GM21381 (cell line): ENCODE measurements at regions not wholly inside any gene's neighbourhood (a gene's known extent, or its start where the extent isn't known, plus 50 kb on each side); places are given as distances from the start of the nearest gene placed in this dataset.

ENCODE experiments used
- ATAC-seq: cut with Tn5 transposase; IDR thresholded peaks from one replicate; pipeline ENCODE4 v1.9.1; 2021; ENCODE audit warnings: mild to moderate bottlenecking, moderate library complexity; ENCODE audit not compliant: unreplicated experiment

GRCh38 chr3:40848421-40848820, 323.7 kb downstream of the ZNF621 start:
- no peak for ATAC-seq

GRCh38 chr3:40850861-40851260, 326.1 kb downstream of the ZNF621 start:
- no peak for ATAC-seq

- no peak for ATAC-seq
Measured at GRCh38 chr3:40851836-40852235, 327.1 kb downstream of the ZNF621 start.

DNA sequence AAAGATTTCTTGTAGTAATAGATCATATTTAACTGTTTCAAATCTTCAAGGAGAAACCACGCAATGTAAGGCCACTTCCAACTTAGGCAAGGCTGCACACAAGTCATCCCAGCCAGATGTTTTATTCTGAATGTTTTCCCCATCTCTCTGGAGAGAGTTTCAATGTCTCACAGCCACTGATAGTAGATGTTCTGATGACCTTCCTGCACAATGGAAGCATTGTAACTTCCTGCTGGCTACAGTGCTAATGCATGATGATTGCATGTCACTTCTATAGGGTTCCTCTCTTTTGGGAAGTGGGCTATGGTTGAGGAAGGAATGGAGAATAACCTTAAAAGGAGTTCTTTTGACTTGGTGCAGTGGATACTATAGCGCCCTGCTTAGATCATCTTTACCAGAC, 328.0 kb downstream of the ZNF621 start:
- no peak for ATAC-seq

DNA sequence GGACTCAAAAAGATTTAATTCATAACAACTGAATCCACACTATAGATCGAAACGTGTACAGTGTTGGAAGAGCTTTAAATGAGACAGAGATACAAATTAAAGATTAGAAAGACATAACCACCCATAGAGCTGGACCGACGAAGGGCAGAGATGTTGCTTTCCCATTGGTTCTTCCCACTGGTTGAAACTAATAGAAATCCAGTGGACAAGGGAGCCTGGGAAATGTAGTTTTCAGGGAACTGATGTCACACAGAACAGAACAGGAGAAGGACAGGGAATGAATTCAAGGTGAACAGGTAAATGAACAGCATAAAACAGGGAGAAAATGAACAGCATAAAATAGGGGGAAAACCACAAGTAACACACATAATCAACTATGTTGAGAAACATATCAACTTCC, 328.7 kb downstream of the ZNF621 start:
- no peak for ATAC-seq

- no peak for ATAC-seq
Measured at GRCh38 chr3:40855871-40856270, 331.1 kb downstream of the ZNF621 start.

DNA sequence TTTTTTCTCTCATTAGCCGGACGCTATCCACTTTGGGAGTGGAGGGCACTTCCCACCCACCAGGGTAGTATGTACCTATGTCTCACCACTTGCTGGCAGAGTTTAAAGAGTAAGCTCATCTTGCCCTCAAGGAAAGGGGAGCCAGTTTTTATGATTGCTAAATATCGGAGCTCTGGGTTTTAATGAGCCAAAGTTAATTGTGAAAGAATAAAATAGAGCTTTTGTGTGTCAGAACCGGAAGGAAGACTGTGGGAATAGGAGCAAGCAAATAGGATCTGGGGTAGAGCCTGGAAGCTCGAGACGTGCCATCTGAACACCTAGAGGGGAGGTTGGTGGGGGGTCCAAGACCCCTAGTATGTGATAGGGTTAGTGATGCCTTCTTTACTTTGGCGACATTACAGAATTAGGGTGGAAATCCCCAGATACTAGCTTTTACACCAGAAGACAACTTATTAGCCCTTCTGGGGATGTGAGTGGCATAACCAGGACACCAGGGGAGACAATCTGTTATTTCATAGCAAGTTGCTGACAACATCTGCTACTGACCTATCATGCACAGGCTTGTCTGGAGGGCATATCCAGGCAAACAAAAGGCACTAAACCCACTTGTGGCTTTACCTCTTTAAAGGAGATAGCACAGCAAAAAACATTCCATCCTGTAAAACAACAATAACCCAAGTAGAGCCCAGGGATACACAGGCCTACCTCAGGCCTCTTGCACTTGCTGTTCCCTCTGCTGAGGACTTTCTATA, 333.8 kb downstream of the ZNF621 start:
- no peak for ATAC-seq

DNA sequence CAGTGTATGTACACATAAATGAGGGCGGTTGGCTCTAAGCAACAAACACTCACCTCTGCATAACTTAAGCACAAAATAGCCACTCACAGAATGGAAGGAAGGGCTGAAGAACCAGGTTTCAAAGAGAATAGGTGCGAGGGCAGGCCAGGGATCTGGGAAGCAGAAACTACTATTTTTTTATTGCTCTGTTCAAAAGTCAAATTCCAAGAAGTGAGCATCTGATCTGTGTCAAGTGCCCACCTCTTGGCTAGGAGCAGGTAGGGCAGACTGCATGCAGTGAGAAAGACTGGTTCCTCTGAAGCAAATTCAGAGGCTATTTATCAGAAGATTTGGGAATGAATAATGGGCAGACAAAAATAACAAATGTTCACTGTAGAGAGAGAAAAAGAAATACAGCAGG, 336.4 kb upstream of the CTNNB1 start:
- ATAC-seq = no peak

DNA sequence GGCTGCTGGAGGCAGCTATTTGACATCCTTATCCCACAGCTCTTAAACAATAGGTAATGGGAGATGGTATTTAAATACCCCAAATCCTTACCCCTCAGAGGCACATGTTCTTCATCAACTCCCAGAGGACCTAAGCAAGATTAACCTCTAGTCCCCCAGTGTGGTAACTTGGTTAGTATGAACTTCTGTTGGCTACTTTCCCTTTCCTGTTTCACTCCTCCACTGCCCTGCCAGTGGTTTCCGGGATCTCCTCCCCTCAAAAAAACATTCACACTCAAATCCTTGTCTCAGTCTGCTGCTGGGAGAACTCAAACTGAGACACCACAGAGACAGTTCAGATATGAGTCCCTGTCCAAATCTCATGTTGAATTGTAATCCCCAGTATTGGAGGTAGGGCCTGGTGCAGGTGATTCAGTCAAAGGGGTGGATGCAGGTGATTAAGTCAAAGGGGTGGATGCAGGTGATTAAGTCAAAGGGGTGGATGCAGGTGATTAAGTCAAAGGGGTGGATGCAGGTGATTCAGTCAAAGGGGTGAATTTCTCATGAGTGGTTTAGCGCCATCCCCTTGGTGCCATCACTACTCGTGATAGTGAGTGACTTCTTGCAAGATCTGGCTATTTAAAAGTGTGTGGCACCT, 335.0 kb upstream of the CTNNB1 start:
- no peak for ATAC-seq

DNA sequence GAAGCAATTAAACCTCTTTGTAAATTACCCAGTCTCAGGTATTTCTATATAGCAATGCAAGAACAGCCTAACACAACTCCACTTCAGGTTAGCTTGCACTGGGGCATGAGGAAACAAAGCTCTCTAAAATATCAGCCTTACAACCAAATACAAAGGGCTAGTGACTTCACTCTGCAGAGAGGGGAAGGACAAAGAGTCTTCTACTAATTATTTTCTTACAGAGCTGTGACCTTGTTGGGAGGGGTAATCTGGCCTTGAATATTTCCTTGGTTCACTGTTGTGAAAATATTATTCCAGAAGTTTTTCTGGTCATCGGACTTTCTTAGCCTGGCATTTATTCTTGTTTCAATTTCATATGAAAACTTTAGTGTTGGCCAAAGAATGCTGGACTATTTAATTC, 334.4 kb upstream of the CTNNB1 start:
- no peak for ATAC-seq

DNA sequence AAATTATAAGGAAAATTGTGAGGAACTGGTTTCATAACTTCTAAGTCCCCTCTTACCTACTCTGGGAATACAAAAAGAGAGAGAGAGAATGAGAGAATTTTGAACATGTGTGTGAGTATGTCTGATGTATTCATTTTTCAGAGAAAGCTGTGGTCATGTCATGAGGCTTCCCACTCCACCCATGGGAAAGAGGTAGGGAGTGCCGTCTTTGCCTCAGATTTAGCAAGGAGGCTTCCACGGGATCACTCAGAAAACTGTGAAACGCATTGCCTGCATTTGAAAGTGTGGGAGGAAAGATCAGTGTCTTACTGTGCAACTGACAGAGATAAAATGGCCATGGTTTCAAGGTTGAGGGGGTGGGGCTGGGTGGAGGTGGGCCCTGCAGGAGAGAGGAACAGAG, 331.5 kb upstream of the CTNNB1 start:
- no peak for ATAC-seq

- ATAC-seq = no peak
Measured at GRCh38 chr3:40869013-40869412, 330.3 kb upstream of the CTNNB1 start.

DNA sequence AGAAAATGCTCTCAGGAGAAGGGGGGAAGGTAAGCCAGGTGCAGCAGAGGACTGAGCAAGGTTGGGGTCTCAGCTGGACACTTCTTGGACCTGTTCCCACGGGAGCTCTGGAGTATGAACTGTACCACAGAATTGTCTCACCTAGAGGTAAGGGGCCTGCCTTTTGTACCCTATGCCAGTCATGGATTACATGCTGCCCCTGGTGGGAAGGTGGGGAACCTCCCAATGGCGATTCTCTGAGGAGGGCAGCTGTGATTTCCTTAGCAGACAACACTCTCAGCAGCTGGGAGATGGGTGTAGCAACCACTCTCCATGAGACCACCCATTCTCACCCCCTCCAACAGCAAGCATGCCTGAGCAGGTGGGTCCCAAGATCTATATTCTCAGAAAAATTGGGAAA, 329.4 kb upstream of the CTNNB1 start:
- no peak for ATAC-seq

DNA sequence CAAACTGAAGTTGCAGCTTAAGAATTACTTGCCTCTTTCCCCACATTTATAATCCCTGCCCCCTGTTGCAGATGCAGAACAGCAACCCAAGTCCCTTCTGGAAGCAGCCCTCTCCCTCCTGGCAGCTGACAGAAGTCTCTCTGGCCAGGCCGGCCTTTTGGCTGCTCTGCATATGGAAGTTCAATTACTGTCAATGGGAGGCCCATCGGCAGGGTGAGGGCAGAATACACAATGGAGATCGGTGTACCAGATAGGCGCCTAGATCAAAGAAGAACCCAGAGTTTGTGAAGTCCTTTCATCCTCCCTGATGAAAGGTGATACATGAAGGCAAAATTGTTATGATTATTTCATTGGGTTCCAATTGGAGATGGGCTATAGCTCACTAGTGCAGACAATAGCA, 327.9 kb upstream of the CTNNB1 start:
- ATAC-seq = no peak

DNA sequence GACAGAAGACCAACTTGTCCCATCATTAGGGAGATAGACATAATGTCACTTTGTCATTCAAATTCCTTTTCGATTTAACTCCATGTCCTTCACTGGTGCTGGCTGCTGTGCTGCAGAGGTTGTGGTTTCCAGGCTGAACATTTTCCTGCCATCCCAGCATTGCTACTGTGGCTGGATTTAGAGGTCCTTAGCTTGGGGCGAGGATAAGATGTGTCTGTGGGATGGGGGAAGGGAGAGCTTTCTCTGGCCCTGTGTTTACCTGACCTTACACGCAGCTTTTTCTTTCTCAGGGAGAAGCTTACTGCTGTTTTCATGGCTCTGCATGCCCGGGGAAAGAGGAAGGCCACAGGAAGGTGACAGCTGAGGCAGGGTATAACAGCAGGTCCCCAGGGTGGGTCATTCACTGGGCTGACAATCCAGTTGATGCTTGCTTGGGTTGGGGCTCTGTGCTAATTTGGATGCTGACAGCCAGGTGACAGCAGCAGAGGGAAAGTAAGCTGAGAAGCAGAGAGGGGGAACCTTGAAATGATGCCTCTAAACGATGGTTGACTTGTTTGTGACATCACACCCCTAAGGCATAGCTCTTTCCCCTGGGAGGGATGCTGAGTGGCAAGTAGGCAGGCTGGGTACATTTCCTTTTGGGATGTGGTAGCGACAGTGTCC, 326.9 kb upstream of the CTNNB1 start:
- no peak for ATAC-seq

- ATAC-seq = no peak
Measured at GRCh38 chr3:40873476-40873875, 325.8 kb upstream of the CTNNB1 start.

DNA sequence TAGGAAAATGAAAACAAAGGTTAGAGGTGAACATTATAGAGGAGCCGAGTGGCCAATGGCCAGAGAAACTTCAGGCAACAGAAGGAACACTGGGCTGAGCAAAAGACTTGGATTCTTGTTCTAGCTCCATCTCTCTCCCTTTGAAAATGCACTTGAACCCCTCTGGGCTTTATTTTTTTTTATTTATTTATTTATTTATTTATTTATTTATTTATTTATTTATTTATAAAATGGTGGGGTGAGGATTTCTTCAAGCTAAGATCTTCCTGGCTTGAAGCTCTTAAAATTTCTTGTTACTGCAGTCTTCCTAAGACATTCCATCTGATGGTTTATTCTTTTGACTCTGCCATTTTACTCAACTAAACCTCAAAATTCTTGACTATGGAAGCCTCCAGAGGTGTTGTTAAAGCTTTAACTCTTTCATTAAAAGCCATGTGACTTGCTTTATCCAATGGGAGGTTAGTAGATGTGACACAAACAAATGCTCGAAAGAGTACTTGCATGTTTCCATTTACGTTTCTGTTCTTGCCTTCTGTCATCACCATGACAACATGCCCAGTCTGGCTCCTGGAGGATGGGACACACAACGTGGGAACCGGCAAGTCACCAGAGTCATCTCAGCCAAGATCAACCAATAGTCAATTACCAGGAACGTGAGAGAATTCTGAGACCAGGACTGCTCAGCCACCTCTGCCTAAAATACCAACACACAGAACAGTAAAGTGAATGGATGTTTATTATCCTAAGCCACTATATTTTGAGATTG, 325.2 kb upstream of the CTNNB1 start:
- no peak for ATAC-seq

GRCh38 chr3:40875581-40875980, 323.7 kb upstream of the CTNNB1 start:
- no peak for ATAC-seq

DNA sequence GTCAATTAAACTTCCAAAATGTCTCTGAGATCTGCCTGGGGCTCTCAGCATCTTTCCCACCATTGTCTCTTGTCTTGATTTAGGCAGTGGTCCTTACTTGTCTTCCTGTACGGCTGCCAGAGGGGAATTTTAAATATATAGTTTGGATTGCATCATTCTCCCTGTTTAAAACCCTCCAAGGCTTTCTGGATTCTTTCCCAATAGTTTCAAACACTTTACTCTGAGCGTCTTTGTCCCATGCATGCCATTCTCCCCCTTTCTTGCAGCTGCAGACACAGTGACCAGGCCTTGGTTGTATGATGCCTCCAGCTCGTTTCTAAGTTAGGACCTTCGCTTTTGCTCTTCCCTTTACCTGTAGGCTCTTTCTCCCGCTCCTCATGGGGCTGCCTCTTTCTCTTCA, 323.3 kb upstream of the CTNNB1 start:
- ATAC-seq = no peak

DNA sequence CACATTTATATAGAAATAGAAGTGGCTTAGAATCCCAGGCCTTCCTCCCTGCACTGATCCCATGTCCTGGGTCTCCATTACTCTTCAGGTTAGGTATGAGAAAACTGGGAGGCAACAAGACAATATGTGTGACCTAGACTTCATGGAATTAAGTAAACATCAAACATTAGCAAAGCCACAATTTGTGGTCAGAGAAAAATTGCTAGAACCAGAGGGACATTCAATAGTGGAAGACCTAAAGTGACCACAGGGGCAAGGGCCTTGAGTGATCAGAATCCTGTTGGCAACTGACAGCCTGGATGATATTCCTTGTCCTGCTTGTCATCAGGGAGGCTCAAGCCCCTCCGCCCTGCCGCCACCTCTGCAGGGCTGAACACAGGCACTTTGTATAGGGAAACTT, 322.8 kb upstream of the CTNNB1 start:
- ATAC-seq = no peak

DNA sequence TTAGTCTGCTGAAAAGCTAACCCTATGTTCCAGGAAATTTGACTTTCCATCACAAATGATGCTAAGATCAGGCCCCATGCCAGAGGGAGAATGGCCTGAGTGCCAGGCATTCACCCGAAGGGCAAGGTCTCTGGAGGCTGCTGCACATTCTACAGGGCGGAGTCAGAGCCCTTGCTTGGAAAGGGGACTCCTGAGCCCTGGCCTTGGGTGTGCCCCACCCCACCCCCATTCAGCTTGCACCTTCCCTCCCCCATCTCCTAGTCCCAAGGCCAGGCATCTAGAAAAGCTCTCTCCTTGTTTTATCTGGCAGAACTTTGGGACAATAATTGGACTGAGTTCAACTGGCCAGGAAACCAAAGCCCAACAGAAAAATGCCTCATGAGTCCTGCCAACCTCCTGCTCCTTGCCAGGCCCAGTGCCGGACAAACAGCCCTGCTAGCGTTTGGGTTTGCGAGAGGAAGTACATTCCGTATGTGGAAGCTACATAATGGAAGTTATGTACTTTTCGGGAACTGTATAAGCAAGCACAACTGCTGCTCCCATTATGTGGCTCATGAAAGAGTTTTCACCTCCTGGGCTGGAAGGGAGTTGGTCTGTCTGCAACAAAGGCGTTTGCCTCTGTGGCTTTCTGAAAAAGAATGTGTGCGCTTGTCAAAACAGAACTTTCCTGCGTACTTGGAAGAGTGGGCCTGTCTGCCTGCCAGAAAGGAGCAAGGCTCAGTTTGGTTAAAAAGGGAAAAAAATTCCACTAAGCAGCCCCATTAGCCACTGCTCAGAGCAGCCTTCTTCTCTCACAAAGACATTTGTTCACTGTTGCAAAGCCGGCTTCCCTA, 321.5 kb upstream of the CTNNB1 start:
- no peak for ATAC-seq
